ENCODE measurements at regions not wholly inside any gene's neighbourhood (a gene's known extent, or its start where the extent isn't known, plus 50 kb on each side); places are given as distances from the start of the nearest gene placed in this dataset.

GRCh38 chr17:34153991-34154390 is 101.1 kb upstream of the CCL2 start:
- TF ChIP-seq CTCF (IDR thresholded peaks at IDR 0.05) (no peak), POLR2AphosphoS5 (IDR thresholded peaks at IDR 0.05) (no peak)

Data from gastroesophageal sphincter (tissue), 3 donors.